Stimulated activated naive CD4-positive, alpha-beta T cell (primary cell): ENCODE measurements at regions not wholly inside any gene's neighbourhood (a gene's known extent, or its start where the extent isn't known, plus 50 kb on each side); places are given as distances from the start of the nearest gene placed in this dataset.

ENCODE experiments used
- DNase-seq, 6 experiments: peaks; one replicate each; lab custom pipeline; 2025; lab: John Stamatoyannopoulos, UW

DNA sequence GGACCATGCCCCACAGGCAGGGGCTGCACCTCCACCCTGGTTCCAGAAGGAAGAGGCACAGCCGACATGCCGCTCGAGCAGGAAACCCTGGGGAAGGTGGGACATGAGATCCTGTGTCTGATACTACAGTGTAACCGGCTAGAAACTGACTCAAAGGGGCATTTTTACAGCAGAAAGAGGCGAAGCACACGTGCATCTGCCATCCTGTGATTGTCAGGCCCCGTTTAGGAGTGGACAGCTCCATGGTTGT, 62.7 kb downstream of the SIK1 start:
- DNase-seq: no peak

DNA sequence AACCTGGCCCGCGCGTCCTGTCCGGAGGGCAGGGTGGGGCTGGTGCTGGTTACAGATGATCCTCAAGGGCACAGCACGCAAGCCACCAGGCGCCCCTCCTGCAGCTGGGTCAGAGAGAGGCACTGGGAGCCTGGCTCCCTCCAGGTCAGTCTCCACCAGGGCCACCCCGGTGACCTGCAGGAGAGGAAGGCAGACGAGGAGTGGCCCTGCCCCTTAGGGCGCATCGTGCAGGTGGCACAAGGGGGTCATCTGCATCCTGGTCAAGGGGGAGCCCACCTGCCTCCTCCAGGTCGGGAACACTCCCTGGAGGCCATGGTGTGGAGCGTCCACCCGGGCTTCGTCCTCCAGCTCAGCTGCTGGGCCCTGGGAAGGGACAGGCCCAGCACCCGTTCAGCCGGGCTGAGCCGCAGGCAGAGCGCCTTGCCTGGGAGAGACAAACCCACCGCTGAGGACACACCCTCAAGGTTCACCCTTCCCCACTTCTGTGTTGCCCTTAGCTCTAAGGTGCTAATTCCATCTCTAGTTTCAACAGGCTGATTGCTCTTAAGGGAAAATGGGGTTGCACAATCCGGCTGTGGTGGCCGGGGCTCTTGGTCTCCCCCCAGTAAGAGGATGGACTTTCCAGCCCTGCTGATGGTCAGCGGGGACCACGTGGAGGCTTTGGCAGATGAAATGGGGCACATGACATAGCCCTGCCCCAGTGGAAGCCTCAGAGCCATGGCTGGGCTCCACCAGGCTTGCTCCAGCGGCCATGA, 63.2 kb downstream of the SIK1 start:
- DNase-seq: no peak

DNA sequence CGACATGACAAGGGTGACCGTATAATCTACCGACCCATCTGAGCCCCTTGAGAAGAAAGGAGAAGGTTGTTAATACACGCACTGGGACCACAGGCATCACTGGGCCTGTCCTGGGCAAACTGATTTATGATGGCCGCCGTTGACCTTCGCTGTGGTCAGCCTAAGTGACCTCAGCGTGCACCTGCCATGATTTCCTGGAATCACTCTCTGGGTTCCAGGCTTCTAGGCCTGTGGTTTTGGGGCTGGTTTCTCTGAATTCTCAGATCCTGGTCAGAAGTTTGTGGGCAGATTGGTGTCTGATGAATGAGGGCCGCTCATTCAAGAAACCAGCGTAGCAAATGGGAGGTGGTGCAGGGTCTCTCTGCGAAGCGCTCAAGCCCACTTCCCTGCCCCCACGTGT, 64.0 kb downstream of the SIK1 start:
- no peak for DNase-seq

DNA sequence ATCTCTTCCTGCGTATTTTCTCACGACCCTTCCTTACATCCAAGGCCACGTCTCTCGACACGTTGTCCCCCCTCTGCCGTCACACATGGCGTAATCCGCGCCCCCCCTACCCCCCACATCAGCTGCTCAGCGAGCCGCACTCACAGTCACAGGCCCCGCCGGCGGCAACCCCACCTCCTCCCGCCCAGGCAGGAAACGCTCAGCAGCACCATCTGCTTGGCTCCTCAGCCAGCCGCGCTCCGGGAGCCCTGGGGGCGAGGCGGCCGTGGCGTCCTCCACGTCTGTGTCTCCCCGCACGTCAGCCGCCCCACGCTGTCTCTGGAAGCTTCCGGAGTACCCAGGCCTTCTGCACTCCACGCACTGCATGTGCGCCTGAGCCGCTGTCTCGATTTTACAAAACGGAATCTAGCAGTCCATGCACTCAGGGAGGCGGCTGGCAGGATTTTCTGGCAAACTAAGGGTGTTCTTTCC, 64.6 kb downstream of the SIK1 start:
- DNase-seq: peak; percentile 87 to 95 (median 90)

DNA sequence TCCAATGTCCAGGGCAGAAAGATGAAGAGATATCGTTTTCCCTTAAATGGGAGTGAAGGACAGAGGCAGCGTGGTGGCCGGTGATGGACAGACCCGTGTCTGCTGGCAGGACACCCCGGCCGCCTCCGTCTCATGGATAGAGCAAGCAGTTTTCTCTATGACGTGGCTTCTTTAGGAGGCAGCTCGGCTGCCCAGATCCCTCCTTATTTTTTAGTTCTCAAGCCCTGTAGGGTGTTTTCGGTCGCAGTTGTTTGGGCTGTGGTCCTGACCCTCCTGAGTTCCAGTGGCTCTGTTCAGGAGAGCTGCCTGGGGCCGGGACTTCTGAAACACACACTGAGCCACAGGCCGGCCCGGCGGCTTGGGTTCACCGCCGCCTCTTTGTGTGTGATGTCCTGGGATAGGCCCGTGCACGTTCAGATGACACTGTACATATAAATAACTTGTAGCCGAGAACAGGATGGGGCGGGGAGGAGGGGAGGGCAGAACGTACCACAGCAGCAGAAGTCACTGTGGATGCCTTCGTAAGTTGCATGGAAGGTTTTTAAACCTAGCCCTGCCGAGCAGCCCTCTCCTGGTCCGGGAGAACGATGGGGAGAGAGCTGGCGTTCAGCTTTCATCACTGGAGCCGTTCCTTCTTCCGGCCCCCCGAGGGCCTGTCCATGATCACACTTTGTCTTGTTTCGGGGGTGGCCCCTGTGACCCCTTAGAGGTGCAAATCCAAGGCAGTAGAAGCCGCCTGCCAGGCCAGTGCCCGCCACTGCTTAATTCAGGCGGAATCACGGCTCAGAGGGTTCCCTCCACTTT, 65.2 kb downstream of the SIK1 start:
- DNase-seq: peak; percentile 52 to 83 (median 70)

DNA sequence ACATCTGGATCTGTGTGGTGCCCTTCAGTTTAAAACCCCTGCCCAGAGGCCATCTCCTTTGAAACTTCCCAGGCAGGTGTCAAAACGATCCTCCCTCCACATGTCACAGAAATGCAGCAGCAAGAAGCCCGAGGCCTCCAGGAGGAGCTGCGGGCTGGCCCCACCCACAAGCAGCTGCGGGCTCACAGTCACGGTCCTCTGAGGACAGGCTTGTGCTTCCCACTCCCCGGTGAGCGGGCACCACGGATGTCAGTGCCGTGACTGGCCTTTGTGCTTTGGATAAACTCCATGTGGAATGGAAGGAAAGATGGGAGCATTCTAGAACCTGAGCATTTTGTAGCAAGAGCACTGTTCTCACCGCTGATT, 65.8 kb downstream of the SIK1 start:
- peak in 4 of 6 experiments; percentile 8 to 42 (median 21) for DNase-seq

DNA sequence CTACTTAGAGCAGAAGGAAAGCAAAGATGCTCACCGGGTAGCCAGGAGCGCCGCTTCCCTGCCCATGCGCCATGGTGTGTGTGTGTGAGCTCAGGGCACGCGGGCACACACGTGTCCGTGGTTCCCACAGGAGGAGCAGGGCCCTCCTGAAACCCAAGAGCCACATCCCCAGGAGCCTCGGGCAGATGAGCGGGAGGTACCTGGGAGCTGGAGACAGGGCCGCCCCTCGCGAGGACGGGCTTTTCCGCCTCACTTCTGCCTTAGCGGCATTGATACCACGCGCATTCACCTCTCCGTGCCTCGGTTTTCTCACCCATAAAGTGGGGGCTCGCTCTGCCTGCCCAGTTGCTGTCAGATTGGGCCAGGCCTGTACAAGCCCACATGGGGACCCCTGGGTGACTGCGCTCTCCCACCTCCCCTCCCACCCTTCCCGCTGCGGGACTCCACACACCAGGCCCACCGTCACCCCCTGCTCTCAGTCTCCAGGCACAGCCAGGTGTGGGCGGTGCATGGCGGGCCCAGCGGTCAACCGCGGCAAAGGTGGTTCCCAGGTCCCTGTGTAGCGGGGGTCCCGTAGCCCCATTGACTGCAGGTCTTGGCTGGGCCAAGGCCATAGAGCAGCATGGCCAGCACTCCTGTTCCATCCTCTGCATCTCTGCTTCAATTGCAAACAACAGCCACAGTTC, 66.3 kb downstream of the SIK1 start:
- DNase-seq: no peak

DNA sequence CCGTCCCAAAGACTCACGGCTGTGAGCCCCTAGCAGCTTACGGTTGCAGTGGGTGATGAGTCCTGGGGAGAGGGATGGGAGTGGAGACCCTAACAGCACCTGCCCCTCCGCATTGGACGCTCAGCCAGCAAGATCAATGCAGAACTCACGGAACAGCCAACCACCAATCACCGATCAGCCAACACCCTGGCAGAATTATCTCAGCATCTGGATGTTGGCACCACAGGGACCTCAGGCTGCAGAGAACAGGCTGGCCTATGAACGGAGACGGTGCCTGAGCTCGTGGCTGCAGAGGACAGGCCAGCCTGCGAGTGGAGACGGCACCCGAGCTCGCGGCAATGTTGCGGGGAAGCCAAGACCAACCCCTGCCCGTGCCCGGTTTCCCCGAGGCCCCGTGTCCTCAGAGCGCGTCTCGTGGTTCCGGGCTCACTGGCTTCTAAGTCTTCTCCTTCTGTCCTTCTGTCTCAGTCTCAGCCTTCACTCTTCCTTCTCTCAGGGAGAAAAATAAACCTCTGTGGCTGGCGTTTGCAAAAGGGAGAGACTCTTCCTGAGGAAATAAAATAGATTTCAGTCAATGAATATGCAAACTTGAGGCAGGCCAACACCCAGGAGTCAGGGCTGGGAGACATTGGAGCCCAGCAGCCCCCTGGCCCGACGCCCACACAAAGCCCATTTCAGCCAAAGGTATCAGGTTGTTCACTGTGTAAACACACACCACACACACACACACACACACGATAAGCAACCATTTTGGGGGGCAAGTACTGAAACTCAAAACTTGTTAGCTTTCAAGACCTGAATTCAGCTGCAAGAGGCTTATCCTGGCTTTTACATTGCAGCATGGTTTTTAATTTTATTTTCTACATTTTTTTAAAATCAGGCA, 67.8 kb downstream of the SIK1 start:
- DNase-seq: no peak

DNA sequence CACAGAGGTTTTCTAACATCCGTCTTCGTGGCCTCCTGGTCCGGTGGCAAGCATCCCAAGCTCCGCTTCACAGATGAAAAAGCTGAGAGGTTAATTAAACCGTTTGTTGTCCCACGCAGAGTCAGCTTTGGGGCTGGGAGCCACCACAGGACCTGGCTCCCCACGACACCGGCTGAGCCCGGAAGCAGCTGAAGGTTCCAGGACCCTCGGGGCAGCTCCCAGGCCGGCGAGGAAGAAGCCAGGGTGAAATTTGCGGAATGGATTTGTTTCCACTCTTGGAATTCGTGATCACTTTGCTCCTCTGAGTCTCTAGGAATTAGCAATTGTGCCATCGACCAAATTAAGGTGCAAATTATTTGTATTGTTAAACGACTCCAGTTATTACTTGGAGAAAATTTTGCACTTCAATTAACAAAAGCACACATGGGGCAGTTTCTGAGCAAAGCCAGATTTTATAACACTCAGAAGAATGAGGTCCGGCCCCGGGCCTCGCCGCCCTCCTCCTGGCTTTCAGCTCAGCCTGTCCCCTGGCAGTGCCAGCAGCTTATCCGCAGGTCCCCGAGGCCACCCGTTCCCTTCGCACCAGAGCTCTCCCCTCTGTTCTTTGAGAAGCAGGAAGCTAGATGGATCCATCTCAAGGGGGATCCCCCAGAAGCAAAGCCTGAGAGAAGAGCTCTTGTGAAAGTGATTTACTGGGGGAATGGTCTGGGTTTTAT, 69.1 kb downstream of the SIK1 start:
- DNase-seq: no peak

DNA sequence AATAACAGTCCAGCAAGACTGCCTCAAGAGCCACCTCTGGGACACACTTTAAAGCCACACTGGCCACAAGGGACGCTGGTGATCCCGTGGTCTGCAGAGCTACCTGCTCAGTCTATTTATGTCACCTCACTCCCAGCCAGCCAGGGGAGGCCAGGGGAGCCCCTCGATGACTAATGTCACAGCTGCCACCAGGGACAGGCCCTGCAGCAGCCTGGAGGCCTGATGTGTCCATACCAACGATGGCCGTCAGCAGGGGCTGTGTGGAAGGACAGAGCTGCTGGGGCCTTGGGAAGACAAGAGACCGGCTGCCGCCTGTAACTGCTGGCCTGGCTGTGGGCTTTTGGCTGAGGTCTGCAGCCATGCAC, 71.0 kb downstream of the SIK1 start:
- no peak for DNase-seq

DNA sequence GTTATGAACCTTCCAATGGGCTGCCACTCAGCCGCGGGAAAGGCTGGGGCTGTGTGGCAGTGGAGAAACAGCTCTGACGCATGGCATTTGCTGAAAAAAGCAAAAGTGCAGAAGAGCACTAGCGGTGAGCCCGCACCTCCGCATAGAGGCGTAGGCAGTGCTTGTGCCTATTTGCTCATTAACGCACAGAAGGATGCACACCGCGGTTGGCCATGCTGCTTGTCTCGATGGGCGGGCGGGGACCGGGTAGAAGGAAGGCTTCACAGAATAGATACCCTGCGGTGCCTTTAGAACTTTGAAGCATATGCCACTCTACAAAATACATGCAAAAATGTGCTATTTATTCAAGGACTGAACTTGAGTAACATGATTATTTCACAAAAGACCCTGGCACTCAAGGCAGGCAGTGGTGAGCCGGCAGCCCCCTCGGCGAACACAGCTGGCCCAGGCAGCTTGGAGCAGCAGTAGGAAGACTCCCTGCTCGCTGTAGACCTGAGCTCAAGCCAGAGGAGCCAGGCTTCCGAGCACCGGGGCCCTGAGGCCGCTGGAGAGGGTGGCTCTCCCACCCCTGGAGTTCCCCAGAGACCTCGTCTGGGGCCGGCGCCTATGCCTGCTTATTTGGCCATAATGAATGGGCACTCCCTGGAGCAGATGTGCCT, 71.5 kb downstream of the SIK1 start:
- DNase-seq: no peak

DNA sequence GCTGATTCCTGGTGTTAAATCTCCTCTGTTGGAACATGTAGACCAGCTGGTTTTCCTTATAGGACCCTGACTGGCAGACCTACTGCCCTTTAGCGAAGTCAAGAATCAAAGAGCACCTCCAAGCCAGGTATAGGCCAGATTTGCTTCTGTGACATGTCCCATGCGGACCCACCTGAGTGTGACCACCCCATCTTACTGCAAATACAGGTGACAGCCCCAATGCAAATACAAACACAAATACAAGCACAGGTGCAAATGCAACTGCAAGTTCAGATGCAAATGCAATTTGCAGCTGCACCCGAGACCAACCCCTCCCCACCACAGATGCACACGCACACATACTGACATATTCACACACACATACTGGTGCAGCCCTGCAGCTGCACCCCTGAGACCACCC, 72.3 kb downstream of the SIK1 start:
- no peak for DNase-seq

DNA sequence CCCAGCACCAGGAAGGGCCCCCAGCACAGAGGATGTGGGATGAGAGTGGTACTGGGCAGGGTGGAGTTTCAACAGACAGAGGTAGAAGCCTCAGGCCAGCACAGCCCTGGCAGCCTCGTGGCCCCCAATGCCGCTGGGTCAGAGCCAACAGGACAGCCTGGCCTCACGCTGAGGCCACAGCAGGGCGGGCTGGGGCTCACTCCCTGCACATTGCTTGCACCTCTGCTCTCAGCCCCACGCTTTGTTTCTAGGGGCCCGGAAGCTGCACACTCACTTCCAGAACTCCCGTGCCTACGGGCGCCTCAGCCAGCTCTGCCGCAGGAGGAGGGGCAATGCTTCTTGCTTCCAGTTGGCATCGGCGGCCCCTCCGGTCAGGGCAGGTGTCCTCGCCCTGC, 72.9 kb downstream of the SIK1 start:
- no peak for DNase-seq

DNA sequence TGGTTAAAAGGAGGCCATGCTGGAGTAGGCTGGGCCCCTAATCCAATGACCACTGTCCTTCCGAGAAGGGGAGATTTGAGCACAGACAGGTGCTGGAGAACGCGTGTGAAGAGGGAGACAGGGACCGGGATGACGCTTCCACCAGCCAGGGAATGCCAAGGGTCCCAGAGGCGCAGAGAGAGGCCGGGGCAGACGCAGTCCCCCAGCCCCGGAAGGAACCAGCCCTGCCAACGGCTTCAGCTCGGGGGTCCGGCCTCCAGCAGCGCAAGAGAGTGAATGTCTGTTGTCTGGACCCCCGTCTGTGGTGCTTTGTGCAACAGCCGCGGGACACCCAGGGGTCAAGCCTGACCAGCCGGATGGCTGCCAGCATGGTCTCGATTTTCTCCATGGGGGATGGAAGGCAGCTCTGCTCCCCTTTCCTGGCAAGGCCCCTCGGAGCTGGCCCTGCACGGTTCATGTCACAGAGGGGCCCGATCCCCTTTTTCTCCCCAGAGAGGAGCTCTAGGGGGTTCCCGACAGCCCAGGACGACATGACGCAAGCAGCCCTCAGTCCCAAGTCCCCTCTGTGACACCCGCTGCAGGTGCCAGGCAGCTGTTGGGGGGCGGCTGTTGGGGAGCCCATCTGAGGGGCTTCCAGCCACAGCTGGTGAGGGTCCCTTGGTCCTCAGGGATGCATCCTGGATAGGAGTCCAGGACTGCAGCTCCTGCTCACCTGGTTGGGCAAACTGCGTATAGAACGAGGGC, 73.5 kb downstream of the SIK1 start:
- no peak for DNase-seq

DNA sequence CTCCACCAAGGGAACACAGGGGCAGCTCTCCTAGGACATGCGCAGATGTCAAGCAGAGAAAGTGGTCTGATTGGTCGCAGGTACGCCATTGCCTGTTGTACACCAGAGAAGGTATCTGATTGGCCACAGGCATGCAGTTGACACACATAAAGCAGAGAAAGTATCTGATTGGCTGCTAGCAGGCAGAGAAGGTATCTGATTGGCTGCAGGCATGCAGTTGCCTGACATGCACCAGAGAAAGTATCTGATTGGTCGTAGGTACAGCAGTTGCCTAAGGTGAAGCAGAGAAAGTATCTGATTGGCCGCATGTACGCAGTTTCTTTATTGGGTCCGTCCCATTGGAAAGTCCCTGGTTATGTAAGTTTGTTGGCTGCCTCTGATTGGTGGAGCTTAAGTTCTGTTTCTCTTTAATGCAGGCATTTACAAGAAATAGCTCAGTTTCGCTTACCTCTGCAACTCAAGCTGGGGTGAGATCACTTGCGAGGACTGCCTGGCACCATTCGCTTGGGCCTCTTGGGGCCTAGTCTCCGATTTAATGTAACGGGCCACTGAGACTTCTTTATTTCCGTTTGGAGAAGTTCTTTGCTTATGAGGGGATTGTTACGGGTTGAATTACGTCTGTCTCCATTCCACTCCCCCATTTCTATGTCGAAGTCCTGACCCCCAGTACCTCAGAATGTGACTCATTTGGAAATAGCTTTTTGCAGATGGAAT, 74.2 kb downstream of the SIK1 start:
- peak in 1 of 6 experiments; percentile 6 for DNase-seq

DNA sequence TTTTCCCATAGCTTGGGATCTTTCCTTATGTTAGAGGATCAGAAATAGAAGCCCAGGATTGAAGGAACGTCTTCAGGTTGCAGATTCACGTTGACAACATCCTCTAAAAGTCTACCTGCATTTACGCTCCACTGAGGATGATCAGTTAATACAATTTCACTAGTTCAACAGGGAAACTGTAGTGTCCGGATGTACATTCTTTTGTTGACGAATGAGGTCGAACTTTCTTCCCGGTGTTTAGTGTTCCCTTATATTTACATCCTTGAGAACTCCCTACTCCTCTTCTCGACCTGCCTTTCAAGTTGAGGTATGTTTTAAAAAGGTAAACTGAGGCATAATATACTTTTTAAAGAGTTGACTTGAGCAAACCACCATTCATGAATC, 74.8 kb downstream of the SIK1 start:
- no peak for DNase-seq

DNA sequence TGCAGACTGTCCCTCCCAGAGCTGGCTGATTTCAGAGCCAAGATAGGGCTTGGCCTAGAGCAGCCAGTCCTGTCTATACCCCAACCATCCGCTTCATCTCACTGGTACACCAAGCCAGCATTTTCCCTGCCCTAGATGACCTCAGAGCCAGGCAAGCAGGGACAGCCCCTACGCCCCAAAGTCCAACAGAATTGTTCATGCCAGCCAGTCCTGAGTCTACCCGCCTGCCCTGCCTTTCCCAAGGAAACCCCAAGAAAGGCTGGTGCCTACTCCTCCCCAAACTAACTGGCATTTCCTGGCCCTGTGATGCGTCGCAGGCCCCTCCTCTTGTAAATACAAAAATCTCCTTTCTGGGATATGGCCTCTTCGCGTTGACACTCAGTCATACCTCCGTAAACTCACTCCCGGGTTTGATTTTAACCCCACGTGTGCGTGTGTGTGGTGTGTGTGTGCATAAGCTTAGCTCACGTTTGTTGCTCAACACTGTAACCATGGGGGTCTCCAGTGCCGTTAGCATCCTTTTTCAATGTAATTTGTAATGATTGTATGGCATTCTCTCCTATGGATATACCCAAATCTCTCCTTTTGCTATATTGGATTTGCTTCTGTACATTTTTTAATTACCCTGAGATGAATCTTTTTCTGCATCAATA, 75.3 kb downstream of the SIK1 start:
- no peak for DNase-seq

DNA sequence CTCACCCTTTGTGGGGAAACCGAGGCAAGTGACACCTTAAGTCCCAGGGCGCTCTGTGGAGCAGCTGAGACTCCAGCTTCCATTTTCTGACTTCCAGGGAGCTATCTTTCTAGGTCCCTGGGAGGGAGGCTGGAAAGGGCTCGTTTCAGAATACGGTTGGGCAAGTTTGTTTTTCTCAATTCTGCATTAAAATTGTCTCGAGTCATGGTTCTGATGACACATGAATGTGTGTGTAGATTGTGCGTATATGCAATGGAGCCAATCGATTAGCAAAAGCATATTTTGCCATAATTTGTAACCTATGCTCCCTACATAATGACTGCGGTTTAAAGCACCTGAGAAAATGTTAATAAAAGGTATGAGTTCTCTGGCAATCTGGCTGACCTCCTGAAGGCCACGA, 77.3 kb downstream of the SIK1 start:
- no peak for DNase-seq

DNA sequence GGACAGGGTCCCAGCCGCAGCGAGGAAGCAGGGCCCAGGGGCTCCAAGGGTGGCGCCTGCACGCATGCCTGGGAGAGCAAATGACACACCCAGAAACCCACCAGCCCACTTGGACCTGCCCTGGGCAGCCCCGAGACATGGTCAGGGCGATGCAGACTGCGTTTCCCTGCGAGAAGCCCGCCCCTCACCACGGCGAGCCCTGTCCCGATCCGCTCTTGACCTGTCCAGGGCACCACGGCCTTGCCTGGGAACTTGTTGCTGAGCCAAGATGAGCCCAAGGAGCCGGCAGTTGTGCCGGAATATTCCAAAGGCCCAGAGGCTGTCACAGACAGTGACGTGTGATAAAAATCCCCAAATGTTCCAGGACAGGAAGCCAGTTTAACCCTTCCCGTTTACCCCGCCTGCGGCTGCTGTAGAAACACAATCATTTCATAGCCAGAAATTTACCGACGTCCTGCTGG, 78.1 kb downstream of the SIK1 start:
- DNase-seq: no peak
